ENCODE measurements at regions not wholly inside any gene's neighbourhood (a gene's known extent, or its start where the extent isn't known, plus 50 kb on each side); places are given as distances from the start of the nearest gene placed in this dataset.

GRCh38 chr10:22846294-22846693, 81.6 kb upstream of the ARMC3 start:
- H3K27me3 ChIP-seq (ENCODE audit: control insufficient read depth in 4 of 4, insufficient read depth in 4 of 4, low read length in 3 of 4), result no peaks in the 10 kb centered on the region
- DNase-seq (ENCODE audit: low spot score), result no peak
- no peaks in the 10 kb centered on the region for H3K4me1 ChIP-seq (ENCODE audit: control insufficient read depth in 4 of 4, insufficient read depth in 4 of 4, low read length in 3 of 4)
- H3K36me3 ChIP-seq (ENCODE audit: control insufficient read depth in 4 of 4, insufficient read depth in 3 of 4, low read depth in 1 of 4, low read length in 3 of 4), result no peaks in the 10 kb centered on the region
- no peak overlapping the region for H3K4me3 ChIP-seq (ENCODE audit: low read depth in 1 of 3, low read length in 3 of 3)
- H3K9ac ChIP-seq (ENCODE audit: low read depth in 1 of 2, low read length in 2 of 2), result no peak overlapping the region
- TF ChIP-seq GABPA (IDR thresholded peaks at IDR 0.05 in 1 of 2, conservative IDR thresholded peaks at IDR 0.05 in 1 of 2) (no peak), FOXA1 (IDR thresholded peaks at IDR 0.05) (no peak), HNF4A (conservative IDR thresholded peaks at IDR 0.05) (no peak), CTCF (IDR thresholded peaks at IDR 0.05; ENCODE audit: low read depth, low read length, missing input control) (no peak)
- H3K27ac ChIP-seq (ENCODE audit: low read depth in 1 of 2, low read length in 2 of 2), result no peak overlapping the region
- WGBS, result 97% methylated on average over 2 of the region's 2 CpGs
- H3K9me3 ChIP-seq (ENCODE audit: control insufficient read depth in 4 of 4, low read length in 3 of 4), result no peaks in the 10 kb centered on the region

- DNase-seq (ENCODE audit: low spot score), result no peak
- no peaks in the 10 kb centered on the region for H3K36me3 ChIP-seq (ENCODE audit: control insufficient read depth in 4 of 4, insufficient read depth in 3 of 4, low read depth in 1 of 4, low read length in 3 of 4)
- H3K4me3 ChIP-seq (ENCODE audit: low read depth in 1 of 3, low read length in 3 of 3), result no peak overlapping the region
- no peak for TF ChIP-seq FOXA2 (IDR thresholded peaks at IDR 0.05)
- H3K27ac ChIP-seq (ENCODE audit: low read depth in 1 of 2, low read length in 2 of 2), result no peak overlapping the region
- no peaks in the 10 kb centered on the region for H3K4me1 ChIP-seq (ENCODE audit: control insufficient read depth in 4 of 4, insufficient read depth in 4 of 4, low read length in 3 of 4)
- H3K27me3 ChIP-seq (ENCODE audit: control insufficient read depth in 4 of 4, insufficient read depth in 4 of 4, low read length in 3 of 4), result no peaks in the 10 kb centered on the region
- 82% methylated on average over 5 of the region's 5 CpGs for WGBS
- H3K9me3 ChIP-seq (ENCODE audit: control insufficient read depth in 4 of 4, low read length in 3 of 4), result no peaks in the 10 kb centered on the region
- no peak overlapping the region for H3K9ac ChIP-seq (ENCODE audit: low read depth in 1 of 2, low read length in 2 of 2)
Observed at GRCh38 chr10:22839639-22840038, 88.2 kb upstream of the ARMC3 start.

GRCh38 chr10:22837771-22838170, 90.1 kb upstream of the ARMC3 start:
- no peaks in the 10 kb centered on the region for H3K36me3 ChIP-seq (ENCODE audit: control insufficient read depth in 4 of 4, insufficient read depth in 3 of 4, low read depth in 1 of 4, low read length in 3 of 4)
- H3K9me3 ChIP-seq (ENCODE audit: control insufficient read depth in 4 of 4, low read length in 3 of 4), result no peaks in the 10 kb centered on the region
- no peaks in the 10 kb centered on the region for H3K4me1 ChIP-seq (ENCODE audit: control insufficient read depth in 4 of 4, insufficient read depth in 4 of 4, low read length in 3 of 4)
- no peak overlapping the region for H3K9ac ChIP-seq (ENCODE audit: low read depth in 1 of 2, low read length in 2 of 2)
- no peak overlapping the region for H3K4me3 ChIP-seq (ENCODE audit: low read depth in 1 of 3, low read length in 3 of 3)
- 64% methylated on average over 1 of the region's 1 CpG for WGBS
- H3K27ac ChIP-seq (ENCODE audit: low read depth in 1 of 2, low read length in 2 of 2), result no peak overlapping the region
- no peak for TF ChIP-seq HNF4G (IDR thresholded peaks at IDR 0.05)
- TF ChIP-seq JUND (IDR thresholded peaks at IDR 0.05), result no peak
- TF ChIP-seq RXRA (IDR thresholded peaks at IDR 0.05), result no peak
- TF ChIP-seq ATF3 (IDR thresholded peaks at IDR 0.05), result no peak
- TF ChIP-seq YY1 (IDR thresholded peaks at IDR 0.05), result no peak
- TF ChIP-seq FOXA1 (IDR thresholded peaks at IDR 0.05), result no peak
- no peak for TF ChIP-seq RAD21 (IDR thresholded peaks at IDR 0.05)
- no peak for TF ChIP-seq TAF1 (conservative IDR thresholded peaks at IDR 0.05)
- no peak for TF ChIP-seq MAX (IDR thresholded peaks at IDR 0.05)
- no peak for DNase-seq (ENCODE audit: low spot score)
- H3K27me3 ChIP-seq (ENCODE audit: control insufficient read depth in 4 of 4, insufficient read depth in 4 of 4, low read length in 3 of 4), result no peaks in the 10 kb centered on the region

- Histone ChIP-seq H3K27me3 (ENCODE audit: control insufficient read depth in 4 of 4, insufficient read depth in 4 of 4, low read length in 3 of 4) (no peaks in the 10 kb centered on the region), H3K4me1 (ENCODE audit: control insufficient read depth in 4 of 4, insufficient read depth in 4 of 4, low read length in 3 of 4) (no peaks in the 10 kb centered on the region), H3K27ac (ENCODE audit: low read depth in 1 of 2, low read length in 2 of 2) (no peak overlapping the region), H3K4me3 (ENCODE audit: low read depth in 1 of 3, low read length in 3 of 3) (no peak overlapping the region), H3K9me3 (ENCODE audit: control insufficient read depth in 4 of 4, low read length in 3 of 4) (no peaks in the 10 kb centered on the region), H3K36me3 (ENCODE audit: control insufficient read depth in 4 of 4, insufficient read depth in 3 of 4, low read depth in 1 of 4, low read length in 3 of 4) (no peaks in the 10 kb centered on the region), H3K9ac (ENCODE audit: low read depth in 1 of 2, low read length in 2 of 2) (no peak overlapping the region)
- TF ChIP-seq FOXA2 (IDR thresholded peaks at IDR 0.05), result no peak
- TF ChIP-seq SP1 (IDR thresholded peaks at IDR 0.05), result no peak
- TF ChIP-seq REST (IDR thresholded peaks at IDR 0.05), result no peak
- TF ChIP-seq RAD21 (IDR thresholded peaks at IDR 0.05), result no peak
- no peak for TF ChIP-seq FOXA1 (IDR thresholded peaks at IDR 0.05)
- TF ChIP-seq RXRA (IDR thresholded peaks at IDR 0.05), result no peak
- no peak for TF ChIP-seq EGR1 (IDR thresholded peaks at IDR 0.05; ENCODE audit: low read depth in 2 of 2)
- no peak for TF ChIP-seq HNF4A (conservative IDR thresholded peaks at IDR 0.05)
- WGBS, result 68% methylated on average over 7 of the region's 7 CpGs
- DNase-seq (ENCODE audit: low spot score), result no peak
Observed at GRCh38 chr10:22837351-22837750, 90.5 kb upstream of the ARMC3 start.
